ENCODE measurements at regions not wholly inside any gene's neighbourhood (a gene's known extent, or its start where the extent isn't known, plus 50 kb on each side); places are given as distances from the start of the nearest gene placed in this dataset.

DNA sequence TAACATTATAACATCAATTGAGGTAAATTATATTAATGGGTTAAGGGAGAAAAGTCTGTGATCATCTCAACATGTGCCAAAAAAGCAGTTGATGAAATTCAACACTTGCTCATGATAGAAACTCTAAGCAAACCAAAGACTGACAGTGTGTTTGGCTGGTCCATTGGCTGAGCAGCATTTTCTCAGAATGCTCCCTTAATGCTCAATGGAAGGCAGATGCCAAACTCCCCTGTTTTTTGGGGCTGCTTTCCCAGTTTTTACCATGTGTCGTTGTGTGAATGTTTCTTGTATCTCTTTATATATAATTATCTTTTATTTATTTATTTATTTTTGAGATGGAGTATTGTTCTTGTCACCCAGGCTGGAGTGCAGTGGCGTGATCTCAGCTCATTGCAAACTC lies 114.7 kb downstream of the SEC23IP start:
- no peak for TF ChIP-seq CTCF (conservative IDR thresholded peaks at IDR 0.05; ENCODE audit: low read length)
- TF ChIP-seq EZH2phosphoT487 (IDR thresholded peaks at IDR 0.05; ENCODE audit: borderline replicate concordance, low read depth, low read length) = no peak
